T-helper 1 cell treated with Interleukin-12 subunit alpha and Interleukin-12 subunit beta and Interleukin-4 antibody, amounts not matched to agents 30 μg/mL and 1 μg/mL, for 36 hours (primary cell): ENCODE measurements at regions not wholly inside any gene's neighbourhood (a gene's known extent, or its start where the extent isn't known, plus 50 kb on each side); places are given as distances from the start of the nearest gene placed in this dataset.

Experiments used
- H3K27ac Mint-ChIP-seq: one replicate; pipeline ENCODE4 v1.8.0; 2021; ENCODE audit warnings: mild to moderate bottlenecking, mixed read lengths
- H3K27me3 Mint-ChIP-seq: one replicate; pipeline ENCODE4 v1.8.0; 2021; ENCODE audit warnings: low read depth, mixed read lengths
- H3K36me3 Mint-ChIP-seq: one replicate; pipeline ENCODE4 v1.8.0; 2021; ENCODE audit warnings: low read depth, mixed read lengths
- H3K4me1 Mint-ChIP-seq: one replicate; pipeline ENCODE4 v1.8.0; 2021; ENCODE audit warnings: low read depth, mixed read lengths
- H3K4me3 Mint-ChIP-seq: one replicate; pipeline ENCODE4 v1.8.0; 2021; ENCODE audit warnings: mild to moderate bottlenecking, moderate library complexity, mixed read lengths
- H3K9me3 Mint-ChIP-seq: one replicate; pipeline ENCODE4 v1.8.0; 2021; ENCODE audit warnings: mixed read lengths

DNA sequence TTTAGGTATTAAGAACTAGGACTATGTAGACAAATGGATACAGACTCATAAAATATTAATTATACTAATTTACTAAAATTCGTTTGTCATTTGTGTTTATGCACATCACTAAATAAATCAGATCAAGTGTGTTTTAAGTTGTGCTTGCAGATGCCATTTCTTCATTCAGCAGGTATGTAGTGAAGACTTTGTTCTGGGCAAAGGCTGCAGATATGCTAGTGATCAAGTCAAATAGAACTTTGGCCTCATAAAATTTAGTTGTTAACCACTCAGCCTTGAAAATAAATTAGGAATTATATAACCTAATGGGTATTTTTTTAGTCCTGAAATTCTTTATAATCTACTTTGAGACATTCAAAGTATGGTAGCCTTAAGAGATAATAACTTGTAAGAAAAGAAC lies 80.4 kb upstream of the TRPC4 start:
- no peaks in the 10 kb centered on the region for H3K9me3 Mint-ChIP-seq
- H3K4me1 Mint-ChIP-seq, result no peaks in the 10 kb centered on the region
- no peaks in the 10 kb centered on the region for H3K36me3 Mint-ChIP-seq
- H3K27ac Mint-ChIP-seq, result no peak overlapping the region
- no peaks in the 10 kb centered on the region for H3K27me3 Mint-ChIP-seq
- H3K4me3 Mint-ChIP-seq, result no peak overlapping the region

DNA sequence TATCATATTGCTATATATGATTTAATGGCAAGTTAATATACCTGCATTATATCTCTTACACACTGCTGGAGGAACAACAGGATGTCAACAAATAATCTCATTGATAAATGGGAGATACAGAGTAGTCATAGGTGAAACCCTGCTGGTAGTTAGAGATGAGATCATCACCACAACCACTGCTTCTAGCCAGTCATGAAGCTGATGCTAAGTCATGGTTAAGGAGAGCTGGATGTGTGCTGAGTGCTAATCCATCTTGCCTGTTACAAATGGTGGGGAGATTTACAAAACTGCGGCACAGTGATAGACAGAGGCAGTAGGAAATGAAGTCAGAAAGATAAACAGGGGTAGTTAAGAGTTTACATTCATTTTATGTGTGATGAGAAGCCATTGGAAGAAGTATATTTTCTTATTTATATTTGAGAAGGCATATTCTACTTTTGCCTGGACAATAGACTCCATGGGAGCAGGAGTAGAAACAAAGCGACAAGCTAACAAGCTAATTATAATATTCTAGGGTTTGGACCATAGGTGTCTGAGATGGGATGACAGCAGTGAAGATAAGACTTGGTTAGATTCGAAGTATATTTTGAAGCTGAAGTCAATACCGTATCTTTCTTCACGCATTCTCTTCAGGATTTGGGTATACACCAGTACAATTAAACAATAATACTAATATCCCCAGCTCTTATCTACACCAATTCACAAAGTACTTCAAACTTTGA lies 78.0 kb upstream of the TRPC4 start:
- no peaks in the 10 kb centered on the region for H3K27me3 Mint-ChIP-seq
- H3K4me3 Mint-ChIP-seq, result no peak overlapping the region
- H3K36me3 Mint-ChIP-seq, result no peaks in the 10 kb centered on the region
- no peak overlapping the region for H3K27ac Mint-ChIP-seq
- no peaks in the 10 kb centered on the region for H3K4me1 Mint-ChIP-seq
- H3K9me3 Mint-ChIP-seq, result no peaks in the 10 kb centered on the region

DNA sequence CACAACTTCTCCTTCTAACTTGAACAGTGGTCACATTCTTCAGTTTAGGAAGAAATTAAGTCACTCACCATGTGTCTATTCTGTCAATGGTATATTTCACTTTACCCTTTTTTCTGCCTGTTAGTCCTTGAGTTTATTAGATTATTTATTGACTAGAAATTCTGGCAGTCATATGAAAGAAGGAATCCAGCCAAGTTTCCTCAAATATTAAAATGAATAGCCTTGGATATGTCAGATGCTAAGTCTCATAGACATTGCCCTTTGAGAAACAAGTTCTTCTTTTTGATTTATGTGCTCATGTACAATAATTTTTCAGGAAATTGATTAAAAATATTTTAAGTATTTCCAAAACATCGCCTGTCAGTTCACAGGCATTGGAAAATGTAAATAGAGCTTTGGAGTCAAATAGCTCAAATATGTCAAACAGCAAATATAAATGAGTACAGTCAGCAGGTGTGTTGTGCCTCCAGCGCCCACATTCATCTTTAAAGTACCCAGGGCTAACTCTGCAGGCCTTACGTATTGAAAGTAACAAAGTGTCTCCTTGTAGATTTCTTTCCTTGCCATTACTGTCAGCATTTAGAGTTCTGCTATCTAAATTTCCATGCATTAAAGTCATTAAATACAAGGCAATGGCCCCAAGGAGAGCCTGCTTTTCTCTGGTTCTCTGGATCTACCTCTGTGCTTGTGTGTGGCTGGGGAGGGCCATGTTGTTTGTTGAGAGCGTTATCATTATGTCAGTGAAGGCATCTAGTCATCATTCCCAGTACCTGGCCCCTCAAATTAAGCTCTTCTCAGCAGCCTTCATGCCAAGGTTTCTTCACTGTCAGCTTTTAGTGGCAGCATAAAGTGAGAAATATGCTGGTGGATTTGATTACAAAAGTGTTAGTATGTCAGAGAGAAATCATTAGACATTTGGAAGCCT lies 76.3 kb upstream of the TRPC4 start:
- Mint-ChIP-seq H3K4me3 (no peak overlapping the region), H3K4me1 (no peaks in the 10 kb centered on the region), H3K27me3 (no peaks in the 10 kb centered on the region), H3K9me3 (no peaks in the 10 kb centered on the region), H3K36me3 (no peaks in the 10 kb centered on the region), H3K27ac (no peak overlapping the region)

DNA sequence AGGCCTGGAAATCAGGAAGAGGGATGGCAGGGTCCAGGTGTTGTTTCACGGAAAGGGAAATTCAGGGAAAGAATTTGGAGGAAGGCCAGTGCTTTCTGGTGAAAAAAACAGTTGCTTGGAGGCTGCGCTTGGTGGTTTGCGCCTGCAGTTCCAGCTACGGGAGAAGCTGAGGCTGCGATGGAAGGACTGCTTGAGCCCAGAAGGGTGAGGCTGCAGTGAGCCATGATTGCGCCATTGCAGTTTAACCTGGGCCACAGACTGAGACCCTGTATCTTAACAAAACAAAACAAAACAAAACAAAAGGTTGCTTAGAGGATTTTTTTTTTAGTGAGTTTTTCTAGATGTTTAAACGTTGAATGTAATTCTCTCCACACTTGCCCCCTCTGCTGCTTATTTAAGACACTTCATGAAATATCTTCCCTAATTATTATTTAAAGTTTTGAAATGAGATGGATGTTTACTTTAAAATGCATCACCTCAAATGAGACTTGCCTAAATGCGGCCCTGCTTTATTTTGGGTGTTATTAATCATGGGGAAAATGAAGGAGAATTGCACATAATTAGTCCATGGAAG lies 75.4 kb upstream of the TRPC4 start:
- H3K4me1 Mint-ChIP-seq, result no peaks in the 10 kb centered on the region
- H3K36me3 Mint-ChIP-seq, result no peaks in the 10 kb centered on the region
- no peaks in the 10 kb centered on the region for H3K27me3 Mint-ChIP-seq
- no peaks in the 10 kb centered on the region for H3K9me3 Mint-ChIP-seq
- no peak overlapping the region for H3K4me3 Mint-ChIP-seq
- H3K27ac Mint-ChIP-seq, result no peak overlapping the region

DNA sequence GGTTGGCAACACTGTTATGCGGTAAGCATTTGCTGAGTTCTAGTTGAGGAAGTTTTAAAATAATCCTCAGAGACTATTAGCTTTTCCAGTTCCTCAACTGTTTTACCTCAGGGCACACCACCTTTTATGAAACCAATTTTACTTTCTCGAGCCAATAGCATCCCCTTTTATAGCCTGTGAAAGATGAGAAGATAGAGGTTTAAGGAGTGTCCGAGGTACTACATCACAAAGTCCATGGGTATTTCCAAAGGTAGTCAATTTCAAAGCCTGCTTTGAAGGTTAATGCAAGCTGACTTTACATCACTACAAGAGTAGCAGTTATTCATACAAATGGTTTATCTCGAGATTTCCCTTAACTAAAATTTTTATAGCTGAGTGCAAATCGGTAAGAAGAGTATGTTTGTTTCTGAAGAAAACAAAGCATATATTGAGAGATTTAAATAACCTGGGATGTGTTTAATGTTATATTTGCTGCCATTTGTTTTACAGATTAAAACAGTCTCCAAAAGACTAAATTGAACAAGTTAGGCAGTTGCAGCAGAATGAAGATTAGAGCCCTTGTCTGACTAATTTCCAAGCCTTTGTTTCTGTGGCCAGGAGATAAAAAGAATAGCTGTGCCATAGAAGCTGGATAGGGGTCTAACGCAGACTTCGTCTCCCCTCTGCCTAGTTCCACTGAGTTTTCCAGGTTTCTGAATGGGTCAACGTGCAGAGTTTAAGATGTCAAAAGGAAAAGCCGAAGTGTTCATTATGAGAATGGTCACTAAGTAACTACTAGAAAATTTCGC lies 74.7 kb upstream of the TRPC4 start:
- H3K27ac Mint-ChIP-seq, result no peak overlapping the region
- H3K4me3 Mint-ChIP-seq, result no peak overlapping the region
- H3K27me3 Mint-ChIP-seq, result no peaks in the 10 kb centered on the region
- H3K4me1 Mint-ChIP-seq, result no peaks in the 10 kb centered on the region
- H3K9me3 Mint-ChIP-seq, result no peaks in the 10 kb centered on the region
- no peaks in the 10 kb centered on the region for H3K36me3 Mint-ChIP-seq

DNA sequence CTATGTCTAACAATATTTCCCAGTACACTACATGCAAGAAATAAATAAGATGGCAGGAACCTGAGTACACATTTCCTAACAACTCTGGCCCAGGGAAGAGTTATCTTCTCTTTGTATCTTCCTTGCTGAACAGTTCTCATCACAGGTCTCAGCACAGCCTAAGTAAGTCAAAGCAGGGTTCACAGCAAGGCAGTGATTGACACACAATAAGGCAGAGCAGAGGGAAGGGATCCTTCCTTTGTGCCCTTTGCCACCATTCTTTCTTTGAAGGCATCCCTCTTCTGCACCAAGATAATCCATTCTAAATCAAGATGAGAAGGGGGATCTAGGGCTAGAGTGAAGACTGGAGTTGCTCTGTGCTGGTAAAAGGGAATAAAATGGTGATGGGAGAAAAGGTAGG lies 73.4 kb upstream of the TRPC4 start:
- Mint-ChIP-seq H3K4me1 (no peaks in the 10 kb centered on the region), H3K36me3 (no peaks in the 10 kb centered on the region), H3K27ac (no peak overlapping the region), H3K9me3 (no peaks in the 10 kb centered on the region), H3K27me3 (no peaks in the 10 kb centered on the region), H3K4me3 (no peak overlapping the region)

DNA sequence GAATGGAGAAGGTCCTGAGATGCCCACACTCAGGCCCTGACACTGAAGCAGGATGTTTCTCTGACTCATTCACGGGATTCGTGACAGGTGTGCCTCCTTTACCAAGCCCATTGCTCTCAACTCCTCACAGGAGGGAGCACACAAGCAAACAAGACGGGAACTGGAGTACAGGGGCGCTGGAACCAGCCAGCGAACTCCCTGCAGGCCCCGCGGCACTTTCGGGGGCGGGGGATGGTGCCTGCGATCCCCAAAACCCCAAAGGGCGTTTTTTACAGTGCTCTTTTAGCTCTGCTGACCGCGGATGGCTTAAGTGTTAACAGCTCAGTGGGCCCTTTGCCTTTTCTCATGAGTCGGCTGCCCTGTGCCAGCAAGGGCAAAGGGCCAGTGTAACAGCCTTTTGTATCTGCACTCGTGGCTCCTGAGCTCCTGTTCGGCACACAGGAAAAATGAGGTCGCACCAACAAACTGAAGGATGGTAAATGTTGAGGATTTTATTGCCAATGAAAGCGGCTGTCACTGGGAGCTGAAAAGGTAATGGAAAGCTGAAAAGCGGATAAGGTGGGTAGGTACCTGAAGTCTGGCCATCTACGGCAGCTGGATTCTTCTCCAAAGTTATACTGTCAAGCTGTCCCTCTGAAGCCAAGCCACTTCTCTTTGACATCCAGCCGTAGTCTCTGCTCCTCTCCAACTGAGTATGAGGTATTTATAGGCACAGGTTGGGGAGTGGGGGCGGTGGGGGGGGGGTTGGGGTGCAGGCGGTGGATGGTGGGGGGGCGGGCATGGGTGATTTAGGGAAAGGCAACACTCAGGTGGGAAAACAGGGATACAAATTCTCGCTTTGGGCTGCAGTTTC lies 65.0 kb upstream of the TRPC4 start:
- no peak overlapping the region for H3K27ac Mint-ChIP-seq
- H3K4me3 Mint-ChIP-seq, result no peak overlapping the region
- no peaks in the 10 kb centered on the region for H3K27me3 Mint-ChIP-seq
- no peaks in the 10 kb centered on the region for H3K4me1 Mint-ChIP-seq
- no peaks in the 10 kb centered on the region for H3K36me3 Mint-ChIP-seq
- no peaks in the 10 kb centered on the region for H3K9me3 Mint-ChIP-seq

DNA sequence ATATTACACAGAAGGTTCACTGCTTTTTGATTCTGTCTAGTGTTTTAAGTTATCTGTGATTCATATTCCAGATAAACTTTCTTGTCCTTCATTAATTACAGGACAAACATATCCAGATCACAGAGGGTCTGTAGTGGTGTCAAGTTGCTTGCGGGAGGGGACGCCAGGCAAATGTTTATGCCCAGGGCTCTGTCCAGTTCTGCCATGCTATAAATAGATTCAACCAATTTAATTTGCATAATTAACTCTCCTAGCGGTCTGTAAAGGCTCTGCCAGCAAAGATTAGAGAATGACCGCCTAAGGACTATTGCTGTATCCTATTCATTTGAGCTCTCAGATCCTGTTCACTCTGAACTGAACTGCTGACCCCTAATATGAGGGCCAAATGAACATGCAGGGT lies 59.7 kb upstream of the TRPC4 start:
- no peaks in the 10 kb centered on the region for H3K9me3 Mint-ChIP-seq
- no peaks in the 10 kb centered on the region for H3K27me3 Mint-ChIP-seq
- H3K4me3 Mint-ChIP-seq, result no peak overlapping the region
- no peak overlapping the region for H3K27ac Mint-ChIP-seq
- no peaks in the 10 kb centered on the region for H3K4me1 Mint-ChIP-seq
- H3K36me3 Mint-ChIP-seq, result no peaks in the 10 kb centered on the region

DNA sequence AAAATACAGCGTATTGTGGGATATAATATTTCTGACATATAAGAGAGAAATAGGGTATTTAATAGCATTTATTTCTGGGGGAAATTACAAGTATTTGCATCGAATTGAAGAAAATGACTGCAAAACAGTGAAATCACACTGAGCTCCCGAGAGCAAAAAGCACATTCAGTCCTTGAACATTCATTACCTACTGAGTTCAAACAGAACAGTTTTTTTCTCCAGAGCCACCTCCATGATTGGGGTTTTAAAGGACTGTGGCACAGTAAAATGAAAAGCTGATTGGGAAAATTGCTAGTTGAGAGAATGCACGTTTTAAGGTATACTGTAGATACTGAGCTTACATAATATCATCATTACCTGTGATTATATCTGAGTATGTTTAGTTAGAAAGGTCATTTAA lies 58.0 kb upstream of the TRPC4 start:
- Mint-ChIP-seq H3K9me3 (no peaks in the 10 kb centered on the region), H3K27me3 (no peaks in the 10 kb centered on the region), H3K27ac (no peak overlapping the region), H3K4me3 (no peak overlapping the region), H3K36me3 (no peaks in the 10 kb centered on the region), H3K4me1 (no peaks in the 10 kb centered on the region)

DNA sequence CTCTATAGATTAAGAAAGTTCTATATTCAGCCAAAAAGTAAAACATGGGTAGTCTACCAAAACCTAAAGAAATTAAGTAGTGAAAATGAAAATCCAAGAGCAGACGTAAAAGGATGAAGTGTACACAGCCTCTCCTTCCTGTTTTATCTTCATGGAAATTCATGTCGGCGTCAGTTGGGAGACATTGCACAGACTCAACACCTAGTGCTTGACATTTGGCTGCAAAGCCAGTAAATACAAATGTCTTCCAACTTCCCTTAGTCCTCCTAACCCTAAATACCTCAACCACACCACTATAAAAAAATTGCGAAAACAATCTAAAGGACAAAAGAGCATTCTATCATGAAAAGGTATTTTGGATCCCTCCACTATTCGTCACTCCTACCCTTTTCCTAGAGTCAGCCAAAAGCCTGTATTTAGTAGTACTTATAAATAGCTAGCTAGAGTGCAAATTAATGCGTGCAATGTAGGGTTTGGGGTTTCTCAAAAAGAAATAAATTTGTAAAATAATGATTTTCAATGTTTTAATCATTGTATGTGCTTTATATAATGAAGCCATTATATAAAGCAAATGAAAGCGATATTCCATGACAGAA lies 56.4 kb upstream of the TRPC4 start:
- Mint-ChIP-seq H3K36me3 (no peaks in the 10 kb centered on the region), H3K4me1 (no peaks in the 10 kb centered on the region), H3K27ac (no peak overlapping the region), H3K9me3 (no peaks in the 10 kb centered on the region), H3K4me3 (no peak overlapping the region), H3K27me3 (no peaks in the 10 kb centered on the region)

DNA sequence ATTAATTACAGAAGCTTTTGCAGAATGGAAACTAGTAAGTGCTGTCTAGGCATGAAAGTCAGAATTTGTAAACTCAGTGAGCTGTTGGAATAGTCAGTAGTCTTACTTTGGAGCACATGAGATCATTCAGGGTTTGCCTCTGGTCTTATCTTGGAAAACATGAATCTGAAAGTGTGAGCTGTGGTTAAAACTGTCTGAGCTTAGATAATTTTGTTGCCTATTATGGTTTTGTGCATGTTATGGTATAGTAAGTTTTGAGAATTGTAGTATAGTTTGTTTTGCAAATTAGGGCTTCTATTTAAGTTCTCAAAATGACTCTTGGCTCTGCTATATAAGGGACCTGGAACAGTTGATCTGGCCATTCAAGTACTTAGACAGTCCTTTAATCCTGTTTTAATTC lies 53.7 kb upstream of the TRPC4 start:
- Mint-ChIP-seq H3K27me3 (no peaks in the 10 kb centered on the region), H3K4me1 (no peaks in the 10 kb centered on the region), H3K9me3 (no peaks in the 10 kb centered on the region), H3K27ac (no peak overlapping the region), H3K4me3 (no peak overlapping the region), H3K36me3 (no peaks in the 10 kb centered on the region)

DNA sequence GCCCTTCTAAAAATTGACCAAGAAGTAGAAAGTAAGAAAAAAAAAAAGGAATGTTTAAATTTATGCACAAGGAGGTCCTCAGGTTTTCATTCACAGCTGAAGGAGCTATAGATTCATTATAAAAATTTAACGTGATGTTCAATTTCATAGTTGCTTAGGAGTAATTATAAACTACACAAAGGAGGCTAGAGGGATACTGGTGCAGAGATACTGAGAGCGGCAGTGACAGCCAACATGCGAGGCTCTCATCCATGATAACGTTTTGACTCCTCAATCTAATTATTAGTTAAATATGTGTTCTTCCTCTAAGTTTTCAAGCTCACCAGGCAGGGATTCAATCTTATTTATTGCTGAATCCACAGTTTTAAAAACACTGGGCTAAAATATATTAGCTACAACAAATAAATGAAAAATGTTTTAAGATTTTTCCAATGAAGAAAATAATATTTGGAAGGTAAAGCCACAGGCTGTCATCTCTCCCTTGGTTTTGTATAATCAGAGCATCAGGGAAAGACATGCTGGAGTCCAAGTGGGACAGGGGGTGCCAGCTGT lies 49.8 kb upstream of the TRPC4 start:
- H3K27me3 Mint-ChIP-seq, result no peaks in the 10 kb centered on the region
- H3K4me1 Mint-ChIP-seq, result no peaks in the 10 kb centered on the region
- no peaks in the 10 kb centered on the region for H3K36me3 Mint-ChIP-seq
- no peaks in the 10 kb centered on the region for H3K9me3 Mint-ChIP-seq
- no peak overlapping the region for H3K27ac Mint-ChIP-seq
- no peak overlapping the region for H3K4me3 Mint-ChIP-seq
